ENCODE measurements at regions not wholly inside any gene's neighbourhood (a gene's known extent, or its start where the extent isn't known, plus 50 kb on each side); places are given as distances from the start of the nearest gene placed in this dataset.

- Histone ChIP-seq H3K14ac (ENCODE audit: low read length) (no peak overlapping the region), H4K8ac (ENCODE audit: low read depth, low read length) (no peak overlapping the region), H3K4me1 (ENCODE audit: control insufficient read depth in 1 of 2, insufficient read depth in 2 of 2, low read length in 2 of 2) (no peaks in the 10 kb centered on the region), H4K12ac (ENCODE audit: low read depth, low read length) (no peak overlapping the region), H3K9me3 (ENCODE audit: insufficient read depth, low read depth, low read length) (no peaks in the 10 kb centered on the region), H3K4ac (ENCODE audit: low read depth, low read length) (no peak overlapping the region), H3K27ac (ENCODE audit: low read depth, low read length) (no peak overlapping the region), H3K4me2 (ENCODE audit: low read length) (no peak overlapping the region), H2AFZ (ENCODE audit: insufficient read depth, low read length, poor library complexity) (no peak overlapping the region), H3K23ac (ENCODE audit: low read length) (no peak overlapping the region), H2BK120ac (ENCODE audit: insufficient read depth, low read length, poor library complexity) (no peak overlapping the region), H2BK5ac (ENCODE audit: low read depth, low read length, poor library complexity) (no peak overlapping the region), H3K36me3 (ENCODE audit: control insufficient read depth in 1 of 2, insufficient read depth in 2 of 2, low read length in 2 of 2) (no peaks in the 10 kb centered on the region), H3K27me3 (ENCODE audit: insufficient read depth, low read length) (no peaks in the 10 kb centered on the region), H3K79me2 (ENCODE audit: control insufficient read depth, insufficient read depth, low read length, poor library complexity) (no peaks in the 10 kb centered on the region), H3K18ac (ENCODE audit: low read length) (no peak overlapping the region), H3K4me3 (ENCODE audit: low read depth, low read length) (no peak overlapping the region), H4K91ac (ENCODE audit: low read depth, low read length) (no peak overlapping the region), H3K9ac (ENCODE audit: low read length) (no peak overlapping the region), H2AK5ac (ENCODE audit: low read length) (no peak overlapping the region), H2BK12ac (ENCODE audit: low read length) (no peak overlapping the region), H3K79me1 (ENCODE audit: low read length) (no peaks in the 10 kb centered on the region)
- no peak for DNase-seq
- no CpG with 5 or more reads among the region's 2 CpGs for WGBS (ENCODE audit: extremely low coverage, insufficient coverage, insufficient read length)
These were observed 59.4 kb upstream of the E2F7 start for GRCh38 chr12:77124767-77125166.

- Histone ChIP-seq H3K79me2 (ENCODE audit: control insufficient read depth, insufficient read depth, low read length, poor library complexity) (no peaks in the 10 kb centered on the region), H2AFZ (ENCODE audit: insufficient read depth, low read length, poor library complexity) (no peak overlapping the region), H3K4me3 (ENCODE audit: low read depth, low read length) (no peak overlapping the region), H4K12ac (ENCODE audit: low read depth, low read length) (no peak overlapping the region), H3K27me3 (ENCODE audit: insufficient read depth, low read length) (no peaks in the 10 kb centered on the region), H2BK12ac (ENCODE audit: low read length) (no peak overlapping the region), H2AK5ac (ENCODE audit: low read length) (no peak overlapping the region), H3K27ac (ENCODE audit: low read depth, low read length) (no peak overlapping the region), H3K4me1 (ENCODE audit: control insufficient read depth in 1 of 2, insufficient read depth in 2 of 2, low read length in 2 of 2) (no peaks in the 10 kb centered on the region), H3K79me1 (ENCODE audit: low read length) (no peaks in the 10 kb centered on the region), H3K4me2 (ENCODE audit: low read length) (no peak overlapping the region), H3K9me3 (ENCODE audit: insufficient read depth, low read depth, low read length) (no peaks in the 10 kb centered on the region), H4K8ac (ENCODE audit: low read depth, low read length) (no peak overlapping the region), H3K36me3 (ENCODE audit: control insufficient read depth in 1 of 2, insufficient read depth in 2 of 2, low read length in 2 of 2) (no peaks in the 10 kb centered on the region), H2BK120ac (ENCODE audit: insufficient read depth, low read length, poor library complexity) (no peak overlapping the region), H3K9ac (ENCODE audit: low read length) (no peak overlapping the region), H3K23ac (ENCODE audit: low read length) (no peak overlapping the region), H3K14ac (ENCODE audit: low read length) (no peak overlapping the region), H3K4ac (ENCODE audit: low read depth, low read length) (no peak overlapping the region), H3K18ac (ENCODE audit: low read length) (no peak overlapping the region), H4K91ac (ENCODE audit: low read depth, low read length) (no peak overlapping the region), H2BK5ac (ENCODE audit: low read depth, low read length, poor library complexity) (no peak overlapping the region)
- DNase-seq: no peak
These were observed 57.3 kb upstream of the E2F7 start for GRCh38 chr12:77122661-77123060.

- Histone ChIP-seq H2AK5ac (ENCODE audit: low read length) (no peak overlapping the region), H3K4me3 (ENCODE audit: low read depth, low read length) (no peak overlapping the region), H3K79me1 (ENCODE audit: low read length) (no peaks in the 10 kb centered on the region), H4K12ac (ENCODE audit: low read depth, low read length) (no peak overlapping the region), H3K4me1 (ENCODE audit: control insufficient read depth in 1 of 2, insufficient read depth in 2 of 2, low read length in 2 of 2) (no peaks in the 10 kb centered on the region), H3K27ac (ENCODE audit: low read depth, low read length) (no peak overlapping the region), H2BK120ac (ENCODE audit: insufficient read depth, low read length, poor library complexity) (no peak overlapping the region), H4K8ac (ENCODE audit: low read depth, low read length) (no peak overlapping the region), H3K14ac (ENCODE audit: low read length) (no peak overlapping the region), H3K4ac (ENCODE audit: low read depth, low read length) (no peak overlapping the region), H4K91ac (ENCODE audit: low read depth, low read length) (no peak overlapping the region), H2AFZ (ENCODE audit: insufficient read depth, low read length, poor library complexity) (no peak overlapping the region), H3K79me2 (ENCODE audit: control insufficient read depth, insufficient read depth, low read length, poor library complexity) (no peaks in the 10 kb centered on the region), H3K9ac (ENCODE audit: low read length) (no peak overlapping the region), H3K36me3 (ENCODE audit: control insufficient read depth in 1 of 2, insufficient read depth in 2 of 2, low read length in 2 of 2) (no peaks in the 10 kb centered on the region), H2BK5ac (ENCODE audit: low read depth, low read length, poor library complexity) (no peak overlapping the region), H3K9me3 (ENCODE audit: insufficient read depth, low read depth, low read length) (no peaks in the 10 kb centered on the region), H2BK12ac (ENCODE audit: low read length) (no peak overlapping the region), H3K27me3 (ENCODE audit: insufficient read depth, low read length) (no peaks in the 10 kb centered on the region), H3K4me2 (ENCODE audit: low read length) (no peak overlapping the region), H3K18ac (ENCODE audit: low read length) (no peak overlapping the region), H3K23ac (ENCODE audit: low read length) (no peak overlapping the region)
- WGBS (ENCODE audit: extremely low coverage, insufficient coverage, insufficient read length): no CpG with 5 or more reads among the region's 4 CpGs
- peak; percentile 5 to 44 for DNase-seq
These were observed 56.9 kb upstream of the E2F7 start for GRCh38 chr12:77122236-77122635.

DNA sequence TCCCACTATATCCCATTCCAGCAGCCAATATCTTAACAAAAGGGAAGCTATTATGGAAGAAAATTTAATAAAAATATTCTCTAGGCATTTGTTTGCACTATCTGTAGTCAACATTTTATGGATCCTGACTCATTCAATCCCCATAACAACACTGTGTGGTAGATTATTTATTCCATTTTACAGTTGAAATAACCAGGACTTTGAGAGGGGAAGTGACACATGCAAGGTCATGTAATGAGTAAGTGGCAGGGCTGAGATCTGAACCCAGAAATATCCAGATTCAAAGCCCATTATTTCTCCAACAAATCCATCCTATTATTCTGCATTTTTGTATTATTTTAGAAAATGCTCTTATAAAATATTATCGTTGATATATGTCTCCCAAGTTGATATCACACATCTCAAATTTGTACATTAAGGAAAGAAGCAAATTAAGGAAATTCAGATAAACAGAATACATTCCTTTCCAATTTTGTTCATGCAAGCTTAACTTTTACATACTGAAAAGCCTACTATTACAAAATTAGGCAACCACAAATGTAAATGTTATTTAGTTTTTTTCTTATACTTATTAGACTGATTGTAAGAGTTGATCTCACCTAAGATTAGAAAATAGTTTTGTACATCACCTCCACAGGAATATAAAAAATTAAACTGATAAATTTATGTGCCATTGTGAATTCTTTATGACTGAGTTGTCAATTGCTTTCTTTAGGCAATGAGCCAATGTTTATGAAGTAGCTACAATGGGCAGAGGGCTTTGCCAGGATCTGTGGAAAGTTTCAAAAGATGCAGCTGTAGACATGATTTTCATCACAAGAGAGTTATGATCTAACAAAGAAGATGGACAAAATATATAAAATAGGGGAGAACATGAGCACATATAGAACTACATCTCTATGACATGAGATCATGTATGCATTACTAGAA, 55.1 kb upstream of the E2F7 start:
- DNase-seq: no peak
- no peaks in the 10 kb centered on the region for H3K79me1 ChIP-seq (ENCODE audit: low read length)
- no peak overlapping the region for H4K91ac ChIP-seq (ENCODE audit: low read depth, low read length)
- no peaks in the 10 kb centered on the region for H3K4me1 ChIP-seq (ENCODE audit: control insufficient read depth in 1 of 2, insufficient read depth in 2 of 2, low read length in 2 of 2)
- H3K9me3 ChIP-seq (ENCODE audit: insufficient read depth, low read depth, low read length): no peaks in the 10 kb centered on the region
- H3K27me3 ChIP-seq (ENCODE audit: insufficient read depth, low read length): no peaks in the 10 kb centered on the region
- H3K27ac ChIP-seq (ENCODE audit: low read depth, low read length): no peak overlapping the region
- no peak overlapping the region for H3K9ac ChIP-seq (ENCODE audit: low read length)
- no peaks in the 10 kb centered on the region for H3K79me2 ChIP-seq (ENCODE audit: control insufficient read depth, insufficient read depth, low read length, poor library complexity)
- no peak overlapping the region for H3K18ac ChIP-seq (ENCODE audit: low read length)
- no peak overlapping the region for H2BK5ac ChIP-seq (ENCODE audit: low read depth, low read length, poor library complexity)
- H3K4me3 ChIP-seq (ENCODE audit: low read depth, low read length): no peak overlapping the region
- no peak overlapping the region for H2AFZ ChIP-seq (ENCODE audit: insufficient read depth, low read length, poor library complexity)
- H4K12ac ChIP-seq (ENCODE audit: low read depth, low read length): no peak overlapping the region
- no peak overlapping the region for H3K4me2 ChIP-seq (ENCODE audit: low read length)
- H3K23ac ChIP-seq (ENCODE audit: low read length): no peak overlapping the region
- no CpG with 5 or more reads among the region's 1 CpG for WGBS (ENCODE audit: extremely low coverage, insufficient coverage, insufficient read length)
- H2BK120ac ChIP-seq (ENCODE audit: insufficient read depth, low read length, poor library complexity): no peak overlapping the region
- H3K36me3 ChIP-seq (ENCODE audit: control insufficient read depth in 1 of 2, insufficient read depth in 2 of 2, low read length in 2 of 2): no peaks in the 10 kb centered on the region
- H3K14ac ChIP-seq (ENCODE audit: low read length): no peak overlapping the region
- H2AK5ac ChIP-seq (ENCODE audit: low read length): no peak overlapping the region
- H3K4ac ChIP-seq (ENCODE audit: low read depth, low read length): no peak overlapping the region
- no peak overlapping the region for H2BK12ac ChIP-seq (ENCODE audit: low read length)
- H4K8ac ChIP-seq (ENCODE audit: low read depth, low read length): no peak overlapping the region
